ENCODE measurements at regions not wholly inside any gene's neighbourhood (a gene's known extent, or its start where the extent isn't known, plus 50 kb on each side); places are given as distances from the start of the nearest gene placed in this dataset.
A peak's percentile ranks its signal among the peaks of the same experiment; 100 is the strongest.

- H3K36me3 ChIP-seq (replicated peaks): no peaks in the 10 kb centered on the region
- peak; percentile 33 for TF ChIP-seq CTCF (IDR thresholded peaks at IDR 0.05; ENCODE audit: low read depth, low read length, missing control alignments)
- no peaks in the 10 kb centered on the region for H3K27me3 ChIP-seq (replicated peaks)
- H3K4me3 ChIP-seq (ENCODE audit: low read depth, low read length): no peak overlapping the region
- no peak overlapping the region for H3K27ac ChIP-seq
- no peak for DNase-seq
- in situ Hi-C loops (cut with HindIII; ENCODE audit: low pct_ligation_motif_present, low sequenced_read_pairs): no loop called here
These were observed 1299.2 kb upstream of the SPRY2 start for GRCh38 chr13:81639984-81640582.

- no peak for DNase-seq
- in situ Hi-C loops (cut with HindIII; ENCODE audit: low pct_ligation_motif_present, low sequenced_read_pairs): no loop called here
- TF ChIP-seq CTCF (IDR thresholded peaks at IDR 0.05; ENCODE audit: low read depth, low read length, missing control alignments): no peak
- H3K36me3 ChIP-seq (replicated peaks): no peaks in the 10 kb centered on the region
- H3K27me3 ChIP-seq (replicated peaks): no peaks in the 10 kb centered on the region
- no peak overlapping the region for H3K27ac ChIP-seq
- H3K4me3 ChIP-seq (ENCODE audit: low read depth, low read length): no peak overlapping the region
These were observed 1296.5 kb upstream of the SPRY2 start for GRCh38 chr13:81637457-81637856.

GRCh38 chr13:81636120-81636519 lies 1295.2 kb upstream of the SPRY2 start:
- no peak for DNase-seq
- Histone ChIP-seq H3K36me3 (replicated peaks) (no peaks in the 10 kb centered on the region), H3K27ac (no peak overlapping the region), H3K4me3 (ENCODE audit: low read depth, low read length) (no peak overlapping the region), H3K27me3 (replicated peaks) (no peaks in the 10 kb centered on the region)
- no peak for TF ChIP-seq CTCF (IDR thresholded peaks at IDR 0.05; ENCODE audit: low read depth, low read length, missing control alignments)
- in situ Hi-C loops (cut with HindIII; ENCODE audit: low pct_ligation_motif_present, low sequenced_read_pairs): no loop called here

GRCh38 chr13:81615031-81615430 lies 1274.1 kb upstream of the SPRY2 start:
- DNase-seq: no peak
- Histone ChIP-seq H3K27ac (no peak overlapping the region), H3K36me3 (replicated peaks) (no peaks in the 10 kb centered on the region), H3K4me3 (ENCODE audit: low read depth, low read length) (no peak overlapping the region), H3K27me3 (replicated peaks) (no peaks in the 10 kb centered on the region)
- no peak for TF ChIP-seq CTCF (IDR thresholded peaks at IDR 0.05; ENCODE audit: low read depth, low read length, missing control alignments)
- in situ Hi-C loops (cut with HindIII; ENCODE audit: low pct_ligation_motif_present, low sequenced_read_pairs): no loop called here

- Histone ChIP-seq H3K27ac (no peak overlapping the region), H3K36me3 (replicated peaks) (no peaks in the 10 kb centered on the region), H3K4me3 (ENCODE audit: low read depth, low read length) (no peak overlapping the region), H3K27me3 (replicated peaks) (no peaks in the 10 kb centered on the region)
- TF ChIP-seq CTCF (IDR thresholded peaks at IDR 0.05; ENCODE audit: low read depth, low read length, missing control alignments): no peak
- in situ Hi-C loops (cut with HindIII; ENCODE audit: low pct_ligation_motif_present, low sequenced_read_pairs): no loop called here
- DNase-seq: no peak
These were observed 1269.7 kb upstream of the SPRY2 start for GRCh38 chr13:81610644-81611043.

GRCh38 chr13:81609335-81609734 lies 1268.4 kb upstream of the SPRY2 start:
- TF ChIP-seq CTCF (IDR thresholded peaks at IDR 0.05; ENCODE audit: low read depth, low read length, missing control alignments): no peak
- Histone ChIP-seq H3K27ac (no peak overlapping the region), H3K36me3 (replicated peaks) (no peaks in the 10 kb centered on the region), H3K27me3 (replicated peaks) (no peaks in the 10 kb centered on the region), H3K4me3 (ENCODE audit: low read depth, low read length) (no peak overlapping the region)
- in situ Hi-C loops (cut with HindIII; ENCODE audit: low pct_ligation_motif_present, low sequenced_read_pairs): no loop called here
- DNase-seq: no peak
